Fibroblast of the aortic adventitia (primary cell): ENCODE measurements at regions not wholly inside any gene's neighbourhood (a gene's known extent, or its start where the extent isn't known, plus 50 kb on each side); places are given as distances from the start of the nearest gene placed in this dataset.

Experiments used
- DNase-seq: peaks from one replicate; pipeline ENCODE4 v3.0.0-alpha.2; 2010; ENCODE audit warnings: low read depth
- H3K4me3 ChIP-seq: 2 replicates; pipeline ENCODE4 v1.5.1; 2011; ENCODE audit warnings: low read depth, mild to moderate bottlenecking, control low read depth, low read length, moderate library complexity
- CTCF ChIP-seq: IDR thresholded peaks from 2 replicates; pipeline ENCODE4 v1.5.1; 2011; ENCODE audit warnings: mild to moderate bottlenecking, low read length, control low read depth, inconsistent platforms; ENCODE audit not compliant: insufficient read depth

DNA sequence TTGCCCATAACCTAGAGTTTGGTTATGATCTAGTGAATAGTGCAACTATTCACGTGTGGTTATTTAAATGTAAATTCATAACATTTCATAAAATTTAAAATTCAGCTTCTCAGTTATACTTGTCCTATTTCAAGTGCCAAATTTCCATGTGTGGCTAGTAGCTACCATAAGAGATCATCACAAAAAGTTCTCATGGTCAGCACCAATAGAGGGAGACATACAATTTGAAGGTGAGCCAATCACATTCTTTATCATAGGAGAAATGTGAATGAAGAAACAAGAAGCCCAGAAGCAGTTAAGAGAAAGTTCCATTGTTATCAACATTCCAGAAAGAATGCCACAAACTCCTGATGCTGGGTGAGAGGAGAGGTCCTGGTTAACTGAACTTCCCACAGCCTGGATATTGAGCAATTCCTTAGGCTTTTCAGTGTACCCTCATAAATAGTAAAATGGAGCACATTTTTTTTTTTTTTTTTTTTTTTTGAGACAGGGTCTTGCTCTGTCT, 892.9 kb upstream of the USP15 start:
- no peak for DNase-seq
- H3K4me3 ChIP-seq, result no peak overlapping the region
- TF ChIP-seq CTCF, result no peak

DNA sequence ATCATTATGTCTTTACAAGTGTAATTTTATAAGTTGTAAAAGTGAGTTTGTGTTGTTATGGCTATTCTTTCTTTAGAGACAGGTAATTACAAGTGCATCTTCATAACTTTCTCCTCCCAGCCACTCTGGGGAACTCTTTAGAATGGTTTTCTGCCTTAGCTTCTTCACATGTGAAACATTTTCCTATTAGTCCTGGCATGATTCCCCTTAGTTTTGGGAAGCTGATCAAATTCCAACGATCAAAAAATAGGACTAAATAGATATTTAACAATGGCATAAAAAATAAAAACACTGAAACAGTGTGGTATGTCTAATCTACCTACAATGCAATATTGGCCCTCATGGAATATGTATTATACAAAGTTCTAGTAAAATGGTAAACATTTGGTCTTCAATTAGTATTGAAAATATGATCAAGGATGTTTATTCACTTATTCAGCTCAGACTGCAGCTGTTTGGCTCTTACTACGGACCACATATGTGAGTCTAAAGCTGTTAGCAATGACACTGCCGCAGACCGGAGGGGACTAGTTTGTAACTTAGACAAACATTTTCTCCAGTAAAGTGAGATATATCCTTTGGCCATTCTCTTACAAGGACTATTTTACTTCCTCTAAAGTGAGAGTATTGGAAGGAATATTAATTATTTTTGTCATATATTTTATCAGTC, 890.8 kb upstream of the USP15 start:
- DNase-seq, result no peak
- no peak for TF ChIP-seq CTCF
- H3K4me3 ChIP-seq, result no peak overlapping the region

GRCh38 chr12:61384511-61384910, 875.7 kb upstream of the USP15 start:
- DNase-seq, result no peak
- TF ChIP-seq CTCF, result no peak
- H3K4me3 ChIP-seq, result no peak overlapping the region

GRCh38 chr12:61385771-61386170, 874.4 kb upstream of the USP15 start:
- no peak for DNase-seq
- no peak overlapping the region for H3K4me3 ChIP-seq
- no peak for TF ChIP-seq CTCF

DNA sequence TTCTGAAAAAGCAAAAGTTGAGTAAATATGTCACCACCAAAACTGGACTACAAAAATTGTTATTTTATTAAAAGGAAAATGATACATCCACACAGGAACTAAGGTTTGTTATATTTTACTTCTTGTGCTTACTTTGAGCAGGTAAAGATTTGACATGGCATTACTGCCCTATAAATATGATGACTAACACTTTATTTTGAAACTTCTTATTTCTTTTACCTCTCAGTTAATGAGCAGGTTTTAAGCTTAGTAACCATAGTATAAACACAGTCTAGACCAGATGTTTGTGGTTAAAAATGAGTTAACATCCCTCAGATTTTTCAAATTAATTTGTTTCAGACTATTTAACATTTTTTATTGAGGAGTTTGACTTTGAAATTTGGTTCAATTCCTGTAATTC, 862.5 kb upstream of the USP15 start:
- no peak for TF ChIP-seq CTCF
- no peak for DNase-seq
- H3K4me3 ChIP-seq, result no peak overlapping the region

DNA sequence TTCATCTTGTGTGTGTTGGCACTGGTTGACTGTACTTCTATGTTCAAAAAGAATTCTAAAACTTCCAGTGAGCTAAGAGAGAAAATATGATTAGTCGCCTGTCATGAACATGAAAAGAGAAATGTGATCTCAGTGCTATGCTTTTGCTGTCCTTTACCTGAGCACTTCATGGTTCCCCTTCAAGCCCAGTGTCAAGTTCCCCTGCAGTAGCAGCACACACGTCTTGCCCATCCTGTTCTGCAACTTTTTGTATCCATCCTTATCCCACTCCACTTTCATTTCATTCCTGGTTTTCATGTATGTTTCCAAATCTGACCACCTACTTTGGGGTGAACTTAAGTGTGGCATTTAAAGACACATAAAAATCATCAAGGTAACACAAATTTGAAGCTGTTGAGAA, 848.0 kb upstream of the USP15 start:
- H3K4me3 ChIP-seq, result no peak overlapping the region
- no peak for TF ChIP-seq CTCF
- no peak for DNase-seq

- no peak overlapping the region for H3K4me3 ChIP-seq
- no peak for DNase-seq
- TF ChIP-seq CTCF, result no peak
Observed at GRCh38 chr12:61414470-61414869, 845.7 kb upstream of the USP15 start.
